SU-DHL-6 (cell line): ENCODE measurements at regions not wholly inside any gene's neighbourhood (a gene's known extent, or its start where the extent isn't known, plus 50 kb on each side); places are given as distances from the start of the nearest gene placed in this dataset.

Experiments
- H2AFZ ChIP-seq: fragments of 200-600 bp; sonication (generic); 2 replicates; pipeline ENCODE4 v1.6.1; 2014; ENCODE audit warnings: low read depth, mild to moderate bottlenecking, moderate library complexity, mixed read lengths, antibody characterized with exemption, low read length; ENCODE audit not compliant: severe bottlenecking
- H3F3A ChIP-seq: fragments of 200-600 bp; shearing (Covaris generic); 2 replicates; pipeline ENCODE4 v1.6.0; 2016; ENCODE audit warnings: antibody characterized with exemption, mild to moderate bottlenecking; ENCODE audit not compliant: insufficient read depth
- H3K27ac ChIP-seq: fragments of 200-600 bp; sonication (generic); 2 replicates; pipeline ENCODE4 v1.5.1; 2016; ENCODE audit warnings: low read depth, mild to moderate bottlenecking, low read length, moderate library complexity, mixed read lengths
- H3K27me3 ChIP-seq: fragments of 200-600 bp; sonication (generic), shearing (Covaris generic); 2 replicates; pipeline ENCODE4 v1.6.0; 2014; ENCODE audit warnings: mild to moderate bottlenecking, low read length
- H3K36me3 ChIP-seq: fragments of 200-600 bp; sonication (generic); 2 replicates; pipeline ENCODE4 v1.6.1; 2014; ENCODE audit warnings: mild to moderate bottlenecking, low read length, mixed read lengths
- H3K4me2 ChIP-seq: fragments of 300-600, 200-600 bp; shearing (Covaris generic), sonication (generic); 2 replicates; pipeline ENCODE4 v1.6.0; 2014; ENCODE audit warnings: low read length, low read depth, mild to moderate bottlenecking; ENCODE audit not compliant: poor library complexity, severe bottlenecking
- H3K4me3 ChIP-seq: fragments of 200-600 bp; sonication (generic); 2 replicates; pipeline ENCODE4 v1.5.1; 2014; ENCODE audit warnings: antibody characterized with exemption, low read length, mild to moderate bottlenecking, mixed read lengths; ENCODE audit not compliant: insufficient read depth, poor library complexity, severe bottlenecking
- H3K79me2 ChIP-seq: fragments of 200-600 bp; sonication (generic); 2 replicates; pipeline ENCODE4 v1.6.1; 2014; ENCODE audit warnings: mild to moderate bottlenecking, low read length, moderate library complexity; ENCODE audit not compliant: insufficient read depth
- H3K9ac ChIP-seq: fragments of 200-600 bp; sonication (generic); 2 replicates; pipeline ENCODE4 v1.7.0; 2014; ENCODE audit warnings: mild to moderate bottlenecking, low read length
- H3K9me2 ChIP-seq: fragments of 200-600 bp; sonication (generic); replicated peaks from 2 replicates; pipeline ENCODE4 v1.6.1; 2014; ENCODE audit warnings: low read length; ENCODE audit not compliant: insufficient read depth
- H3K9me3 ChIP-seq: fragments of 200-600 bp; sonication (generic); 2 replicates; pipeline ENCODE4 v1.6.1; 2014; ENCODE audit warnings: low read length, mixed read lengths; ENCODE audit not compliant: insufficient read depth
- H4K20me1 ChIP-seq: fragments of 200-600 bp; sonication (generic); 2 replicates; pipeline ENCODE4 v1.6.1; 2014; ENCODE audit warnings: low read depth, mild to moderate bottlenecking, antibody characterized with exemption, low read length, moderate library complexity, mixed read lengths
- CTCF ChIP-seq: fragments of 200-600 bp; sonication (generic); IDR thresholded peaks from one replicate; pipeline ENCODE4 v1.5.1; 2017; ENCODE audit warnings: antibody characterized with exemption, mild to moderate bottlenecking, low read length, moderate library complexity; ENCODE audit not compliant: insufficient read depth, poor library complexity, severe bottlenecking
- EZH2phosphoT487 ChIP-seq: fragments of 200-600 bp; sonication (generic), shearing (Covaris generic); conservative IDR thresholded peaks from 2 replicates; pipeline ENCODE4 v1.6.1; 2018; ENCODE audit warnings: mild to moderate bottlenecking, antibody characterized with exemption, low read length, moderate library complexity, mixed read lengths

DNA sequence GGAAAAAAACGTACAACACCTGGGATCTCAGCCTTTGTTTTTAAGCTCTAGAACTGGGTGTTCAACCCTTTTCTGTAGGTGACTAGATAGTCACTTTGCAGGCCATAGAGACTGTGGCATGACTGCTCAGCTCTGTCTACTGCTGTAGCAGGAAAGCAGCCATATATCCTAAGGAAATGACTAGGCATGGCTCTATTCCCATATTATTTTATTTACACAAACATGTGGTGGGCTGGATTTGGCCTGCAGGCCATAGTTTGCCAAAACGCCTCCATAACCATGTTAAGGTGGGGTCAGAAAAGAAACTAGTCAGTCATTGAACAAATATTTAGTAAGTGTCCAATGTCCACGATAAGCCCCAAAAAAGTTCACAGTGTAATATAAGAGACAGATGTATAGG is 452.5 kb downstream of the MCTP2 start:
- no peak for TF ChIP-seq CTCF
- no peak for TF ChIP-seq EZH2phosphoT487
- H3K9me2 ChIP-seq, result no peaks in the 10 kb centered on the region

DNA sequence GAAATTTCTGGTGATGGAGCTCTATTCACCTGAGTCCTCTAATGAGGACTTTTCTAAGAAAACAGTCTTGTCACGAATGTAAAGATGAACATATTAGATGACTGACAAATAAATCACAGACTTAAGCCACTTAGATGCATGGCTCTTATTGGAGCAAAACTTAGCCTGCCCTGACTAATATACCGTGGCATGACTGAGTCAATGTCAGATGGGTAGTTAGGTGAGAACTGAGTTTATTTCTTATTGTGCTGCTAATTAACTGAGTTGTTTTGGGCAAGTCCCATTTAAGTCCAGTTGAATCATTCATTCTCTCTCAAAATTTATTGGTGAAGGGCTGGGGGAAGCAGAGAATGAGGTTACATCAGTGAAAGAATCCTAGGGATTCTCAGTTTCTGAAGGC is 459.8 kb downstream of the MCTP2 start:
- H3K27me3 ChIP-seq, result no peaks in the 10 kb centered on the region
- no peaks in the 10 kb centered on the region for H3K36me3 ChIP-seq
- no peaks in the 10 kb centered on the region for H3K79me2 ChIP-seq
- H3K4me3 ChIP-seq, result no peak overlapping the region
- no peak overlapping the region for H3K9ac ChIP-seq
- no peak overlapping the region for H2AFZ ChIP-seq
- H3K9me3 ChIP-seq, result no peaks in the 10 kb centered on the region
- no peaks in the 10 kb centered on the region for H3F3A ChIP-seq
- no peak overlapping the region for H3K4me2 ChIP-seq
- no peaks in the 10 kb centered on the region for H3K9me2 ChIP-seq
- H3K27ac ChIP-seq, result no peak overlapping the region
- TF ChIP-seq CTCF, result no peak
- no peak for TF ChIP-seq EZH2phosphoT487
- no peaks in the 10 kb centered on the region for H4K20me1 ChIP-seq

More for the DNA sequence above, 452.5 kb downstream of the MCTP2 start:
- Histone ChIP-seq H3K36me3 (no peaks in the 10 kb centered on the region), H3K27ac (no peak overlapping the region), H3K9ac (no peak overlapping the region), H3K9me3 (no peaks in the 10 kb centered on the region), H3K4me3 (no peak overlapping the region), H3K27me3 (no peaks in the 10 kb centered on the region), H2AFZ (no peak overlapping the region), H4K20me1 (no peaks in the 10 kb centered on the region), H3K4me2 (no peak overlapping the region), H3F3A (no peaks in the 10 kb centered on the region), H3K79me2 (no peaks in the 10 kb centered on the region)

DNA sequence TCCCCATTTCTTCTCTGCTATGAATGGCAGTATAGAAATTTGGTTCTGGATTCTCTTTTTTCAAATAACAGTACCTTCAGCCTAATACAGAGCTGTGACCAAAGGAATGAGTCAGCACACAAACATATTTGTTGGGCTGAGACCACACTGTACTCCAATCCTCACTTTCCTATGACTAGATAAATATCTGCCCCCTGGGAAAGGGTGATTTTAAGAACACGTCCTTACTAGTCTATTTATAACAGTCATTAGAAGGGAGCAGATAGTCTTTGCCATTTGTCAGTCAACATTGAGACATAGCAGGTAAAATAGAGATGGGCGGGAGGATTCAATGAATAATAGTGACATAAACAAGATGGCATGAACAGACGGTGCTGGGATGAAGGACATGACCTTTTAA is 461.3 kb downstream of the MCTP2 start:
- Histone ChIP-seq H3K27me3 (no peaks in the 10 kb centered on the region), H3K27ac (no peak overlapping the region), H3F3A (no peaks in the 10 kb centered on the region), H3K79me2 (no peaks in the 10 kb centered on the region), H3K4me2 (no peak overlapping the region), H2AFZ (no peak overlapping the region), H3K9me3 (no peaks in the 10 kb centered on the region), H4K20me1 (no peaks in the 10 kb centered on the region), H3K4me3 (no peak overlapping the region), H3K36me3 (no peaks in the 10 kb centered on the region), H3K9ac (no peak overlapping the region), H3K9me2 (no peaks in the 10 kb centered on the region)
- TF ChIP-seq CTCF, result no peak
- no peak for TF ChIP-seq EZH2phosphoT487
